Upper lobe of right lung (tissue), 1 donor: ENCODE measurements at regions not wholly inside any gene's neighbourhood (a gene's known extent, or its start where the extent isn't known, plus 50 kb on each side); places are given as distances from the start of the nearest gene placed in this dataset.
"Not testable (repeated sequence)": the region's sequence is repeated elsewhere in the genome, so short reads cannot be mapped to it uniquely, and the experiment has no call there.

ENCODE experiments used
- ATAC-seq: fragments of 200-7000 bp; cut with Tn5 transposase; one replicate; pipeline ENCODE4 v1.9.1; 2020; ENCODE audit warnings: mild to moderate bottlenecking, moderate library complexity
- DNase-seq: peaks from one replicate; pipeline ENCODE4 v3.0.0-alpha.2; 2020
- H3K27ac ChIP-seq: fragments of 200-600 bp; one replicate; pipeline ENCODE4 v1.8.0; 2022
- H3K27me3 ChIP-seq: fragments of 200-600 bp; one replicate; pipeline ENCODE4 v1.8.0; 2022; ENCODE audit warnings: mild to moderate bottlenecking
- H3K36me3 ChIP-seq: fragments of 200-600 bp; one replicate; pipeline ENCODE4 v1.8.0; 2022
- H3K4me1 ChIP-seq: fragments of 200-600 bp; one replicate; pipeline ENCODE4 v1.8.0; 2022
- H3K4me3 ChIP-seq: fragments of 200-600 bp; one replicate; pipeline ENCODE4 v1.8.0; 2022; ENCODE audit warnings: mild to moderate bottlenecking
- H3K9me3 ChIP-seq: fragments of 200-600 bp; one replicate; pipeline ENCODE4 v1.8.0; 2022
- CTCF ChIP-seq: fragments of 200-600 bp; IDR thresholded peaks from one replicate; pipeline ENCODE4 v1.8.0; 2022; ENCODE audit warnings: antibody characterized with exemption
- intact Hi-C: fragments of 100-400 bp; cut with DNase I; formaldehyde crosslinking; loops from one replicate; pipeline ENCODE4 v1.11.0; 2022
- donor health status: DM: no; HTN: yes; CAD: no; lungs with severe emphysema.

DNA sequence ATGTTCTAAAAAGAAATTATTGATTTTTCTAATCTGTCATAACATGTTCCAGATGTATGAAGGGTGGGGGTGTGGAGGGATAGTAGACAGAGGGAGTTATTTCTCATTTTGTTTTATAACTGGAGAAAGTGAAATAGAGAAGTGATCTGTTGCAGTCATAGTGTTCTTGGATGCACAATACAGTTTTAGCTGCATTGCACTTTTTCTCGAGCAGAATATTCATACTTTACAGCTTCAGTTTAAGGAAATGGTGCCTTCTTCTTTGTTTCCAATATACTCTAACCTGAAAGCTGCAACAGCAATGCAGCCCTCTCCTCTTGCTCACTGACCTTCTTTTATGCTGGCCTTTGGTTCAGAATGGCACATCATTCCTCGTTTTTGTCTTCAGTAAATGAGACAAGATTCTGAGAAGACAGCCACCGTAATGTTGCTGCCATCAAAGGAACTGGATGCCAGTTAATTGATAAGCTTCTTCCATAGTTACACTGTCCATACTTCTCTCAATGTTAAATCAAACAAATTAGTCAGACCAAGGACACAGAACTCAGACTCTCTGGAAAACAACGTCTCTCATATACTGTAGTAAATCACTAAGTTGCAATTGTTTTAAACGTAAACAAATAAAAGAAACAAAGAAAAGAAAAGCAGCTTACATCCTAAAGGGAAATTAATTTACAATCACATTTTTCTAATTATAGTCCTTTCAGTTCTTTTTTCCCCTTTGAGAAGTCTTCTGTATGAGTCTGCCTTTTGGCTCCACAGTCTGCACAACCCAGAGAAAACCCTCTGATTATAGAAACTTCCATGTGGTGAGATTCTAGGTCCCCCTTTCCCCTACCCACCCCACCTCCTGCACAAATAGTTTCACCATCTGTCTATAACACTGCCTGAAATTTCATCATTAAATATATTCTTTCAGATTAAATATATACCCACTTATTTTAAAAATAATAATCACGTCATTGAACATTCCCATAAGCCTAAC lies 97.4 kb upstream of the UGP2 start:
- H3K27ac ChIP-seq: no peak overlapping the region
- DNase-seq (no peak), ATAC-seq (no peak)
- no peaks in the 10 kb centered on the region for H3K9me3 ChIP-seq
- no peaks in the 10 kb centered on the region for H3K36me3 ChIP-seq
- H3K4me3 ChIP-seq: no peak overlapping the region
- no peaks in the 10 kb centered on the region for H3K27me3 ChIP-seq
- TF ChIP-seq CTCF: no peak
- intact Hi-C loops: no loop called here
- H3K4me1 ChIP-seq: no peaks in the 10 kb centered on the region

DNA sequence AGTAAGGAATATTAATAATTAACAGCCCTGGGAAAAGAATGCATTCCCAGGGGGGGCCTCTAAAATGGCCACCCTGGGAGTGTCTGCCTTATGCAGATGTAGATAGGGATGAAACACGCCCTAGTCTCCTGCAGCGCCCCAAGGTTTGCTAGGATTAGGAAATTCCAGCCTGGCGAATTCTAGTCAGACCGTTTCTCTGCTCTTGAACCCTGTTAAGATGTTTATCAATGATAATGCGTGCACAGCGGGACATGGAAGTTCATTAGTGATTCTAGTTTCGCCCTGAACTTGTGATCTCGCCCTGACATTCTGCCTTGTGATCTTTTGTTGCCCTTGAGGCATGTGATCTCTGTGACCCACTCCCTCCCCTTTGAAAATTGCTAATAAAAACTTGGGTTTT lies 95.1 kb upstream of the UGP2 start:
- ATAC-seq, H3K27ac ChIP-seq, intact Hi-C loops, DNase-seq, H3K4me1 ChIP-seq, H3K27me3 ChIP-seq, H3K4me3 ChIP-seq, H3K36me3 ChIP-seq, H3K9me3 ChIP-seq: not testable (repeated sequence)

DNA sequence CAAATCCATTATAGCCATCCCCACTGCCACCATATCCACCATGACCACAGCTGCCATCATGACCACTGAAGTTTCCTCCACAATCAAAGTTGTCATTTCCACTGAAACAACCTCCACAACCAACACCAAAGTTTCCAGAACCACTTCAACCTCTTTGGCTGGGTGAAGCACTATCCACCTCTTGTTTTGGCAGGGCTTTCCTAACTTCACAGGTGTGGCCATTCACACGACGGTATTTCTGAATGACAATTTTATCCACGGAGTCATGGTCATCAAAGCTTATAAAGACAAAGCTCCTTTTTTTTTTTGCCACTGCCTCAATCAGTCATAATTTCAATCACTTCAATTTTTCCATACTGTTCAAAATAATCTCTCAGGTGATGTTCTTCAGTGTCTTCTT lies 89.8 kb upstream of the UGP2 start:
- no peak overlapping the region for H3K4me3 ChIP-seq
- no peaks in the 10 kb centered on the region for H3K9me3 ChIP-seq
- H3K27ac ChIP-seq: no peak overlapping the region
- intact Hi-C loops: no loop called here
- no peak for ATAC-seq
- H3K4me1 ChIP-seq: no peaks in the 10 kb centered on the region
- no peak for TF ChIP-seq CTCF
- H3K36me3 ChIP-seq: no peaks in the 10 kb centered on the region
- no peaks in the 10 kb centered on the region for H3K27me3 ChIP-seq
- no peak for DNase-seq

GRCh38 chr2:63755216-63755615 lies 86.5 kb upstream of the UGP2 start:
- intact Hi-C loops: no loop called here
- no peak for TF ChIP-seq CTCF
- Histone ChIP-seq H3K4me3 (no peak overlapping the region), H3K4me1 (no peaks in the 10 kb centered on the region), H3K36me3 (no peaks in the 10 kb centered on the region), H3K27me3 (no peaks in the 10 kb centered on the region), H3K9me3 (no peaks in the 10 kb centered on the region), H3K27ac (no peak overlapping the region)
- DNase-seq: no peak
- ATAC-seq: no peak

GRCh38 chr2:63755965-63756364 lies 85.7 kb upstream of the UGP2 start:
- no peaks in the 10 kb centered on the region for H3K36me3 ChIP-seq
- no peaks in the 10 kb centered on the region for H3K4me1 ChIP-seq
- no peak for DNase-seq
- no peak for ATAC-seq
- intact Hi-C loops: no loop called here
- TF ChIP-seq CTCF: no peak
- H3K27me3 ChIP-seq: no peaks in the 10 kb centered on the region
- no peak overlapping the region for H3K27ac ChIP-seq
- no peak overlapping the region for H3K4me3 ChIP-seq
- H3K9me3 ChIP-seq: no peaks in the 10 kb centered on the region

DNA sequence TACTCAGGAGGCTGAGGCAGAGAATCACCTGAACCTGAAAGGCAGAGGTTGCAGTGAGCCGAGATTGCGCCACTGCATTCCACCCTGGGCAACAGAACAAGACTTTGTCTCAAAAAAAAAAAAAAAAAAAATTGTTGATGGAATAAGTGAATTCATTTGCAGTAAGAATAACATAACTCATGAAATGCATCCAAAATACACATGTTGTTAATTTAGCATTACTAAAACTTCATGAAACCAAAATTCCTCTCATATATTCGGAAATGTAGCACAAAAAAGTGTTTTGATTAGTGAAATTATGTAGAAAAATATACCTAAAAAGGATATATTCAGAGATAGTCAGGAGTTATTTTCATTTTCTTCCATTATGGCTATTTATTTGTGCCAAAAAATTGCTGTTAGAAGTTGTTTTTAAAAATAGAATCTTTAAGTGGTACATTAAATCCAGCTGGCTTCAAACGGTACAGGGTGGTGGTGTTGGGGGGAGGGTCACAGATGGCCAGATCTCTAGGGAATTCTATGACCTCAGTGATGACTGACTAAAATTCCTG lies 78.2 kb upstream of the UGP2 start:
- no peak for DNase-seq
- Histone ChIP-seq H3K4me1 (no peaks in the 10 kb centered on the region), H3K4me3 (no peak overlapping the region), H3K36me3 (no peaks in the 10 kb centered on the region), H3K27ac (no peak overlapping the region), H3K27me3 (no peaks in the 10 kb centered on the region), H3K9me3 (no peaks in the 10 kb centered on the region)
- no peak for ATAC-seq
- TF ChIP-seq CTCF: no peak
- intact Hi-C loops: no loop called here
